ENCODE measurements at regions not wholly inside any gene's neighbourhood (a gene's known extent, or its start where the extent isn't known, plus 50 kb on each side); places are given as distances from the start of the nearest gene placed in this dataset.

GRCh38 chr6:120262354-120262753 is 912.8 kb upstream of the MAN1A1 start:
- TF ChIP-seq FOXA1 (IDR thresholded peaks at IDR 0.05), result no peak
- no peak for TF ChIP-seq FOXA1 (CRISPR knock-in tag; IDR thresholded peaks at IDR 0.05)
- no peak for TF ChIP-seq EED (CRISPR knock-in tag; IDR thresholded peaks at IDR 0.05)
- no peak for TF ChIP-seq CEBPB (IDR thresholded peaks at IDR 0.05; ENCODE audit: borderline replicate concordance, low read depth, low read length)
- TF ChIP-seq PBX3 (CRISPR knock-in tag; IDR thresholded peaks at IDR 0.05; ENCODE audit: borderline replicate concordance), result no peak
- TF ChIP-seq EZH2 (conservative IDR thresholded peaks at IDR 0.05; ENCODE audit: low read depth, low read length), result no peak
- TF ChIP-seq CTCF (CRISPR knock-in tag; IDR thresholded peaks at IDR 0.05), result no peak
- TF ChIP-seq ZNF460 (CRISPR knock-in tag; IDR thresholded peaks at IDR 0.05; ENCODE audit: borderline replicate concordance), result no peak
